Activated T-cell treated with anti-CD3 and anti-CD28 coated beads, Interleukin-2, amount 50 U/mL, for 1 hour (primary cell): ENCODE measurements at regions not wholly inside any gene's neighbourhood (a gene's known extent, or its start where the extent isn't known, plus 50 kb on each side); places are given as distances from the start of the nearest gene placed in this dataset.
A peak's percentile ranks its signal among the peaks of the same experiment; 100 is the strongest.

ENCODE experiments used
- DNase-seq: peaks from one replicate; pipeline ENCODE4 v3.0.0-alpha.2; 2020

DNA sequence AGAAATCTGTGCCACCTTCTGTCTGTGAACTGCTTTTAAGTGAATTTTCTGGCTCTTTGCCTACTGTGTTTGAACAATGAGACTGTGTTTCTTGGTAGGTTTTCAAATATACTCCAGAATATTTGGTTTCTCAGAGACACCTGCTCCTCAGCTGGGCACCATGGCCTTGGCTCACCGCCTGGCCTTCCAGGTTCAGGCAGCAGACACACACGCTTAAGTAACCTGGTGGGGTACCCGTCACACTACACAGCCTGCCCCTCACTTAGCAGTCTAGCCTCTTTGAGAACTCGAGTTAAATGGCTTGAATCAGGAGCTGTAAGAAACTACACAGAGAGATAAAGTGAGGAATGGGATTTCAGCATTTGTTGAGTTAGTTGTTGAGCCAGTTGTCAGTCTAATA, 530.5 kb downstream of the MTRR start:
- DNase-seq = no peak

DNA sequence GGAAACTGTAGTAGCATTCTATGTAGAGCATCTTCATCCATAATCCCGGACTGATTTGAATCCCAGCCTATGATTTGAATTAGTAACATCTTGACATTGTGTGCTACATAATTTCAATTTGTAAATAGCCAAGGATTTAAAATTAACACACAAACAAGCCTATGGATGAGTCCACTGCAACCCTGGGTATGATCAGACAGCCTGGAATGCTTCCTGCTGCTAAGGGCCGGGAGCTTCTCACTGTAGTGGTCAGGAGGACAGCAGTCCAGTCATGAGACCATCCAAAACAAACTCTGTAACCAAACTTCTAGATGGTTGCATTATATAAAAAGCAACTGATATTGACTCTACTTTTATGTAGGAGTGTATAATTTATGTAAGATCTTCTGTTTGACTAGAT, 539.3 kb downstream of the MTRR start:
- no peak for DNase-seq

DNA sequence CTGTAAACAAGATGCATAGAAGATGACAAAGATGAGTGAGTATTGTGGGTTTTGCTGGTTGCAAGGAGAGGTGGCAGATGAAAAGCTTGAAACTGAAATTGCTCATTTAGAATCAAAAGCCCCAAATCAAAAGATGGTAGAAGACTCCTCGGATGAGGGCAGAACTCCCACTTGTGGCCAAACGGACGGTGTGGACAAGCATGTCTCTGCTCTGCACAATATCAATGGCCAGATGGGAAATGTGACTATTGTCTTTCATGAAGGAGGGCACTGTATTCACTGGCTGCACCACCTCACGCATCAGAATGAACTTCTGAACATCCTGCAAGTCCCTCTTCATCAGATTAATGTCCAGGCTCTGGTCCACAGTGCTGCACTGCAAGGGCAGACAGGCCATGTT, 541.7 kb downstream of the MTRR start:
- no peak for DNase-seq

DNA sequence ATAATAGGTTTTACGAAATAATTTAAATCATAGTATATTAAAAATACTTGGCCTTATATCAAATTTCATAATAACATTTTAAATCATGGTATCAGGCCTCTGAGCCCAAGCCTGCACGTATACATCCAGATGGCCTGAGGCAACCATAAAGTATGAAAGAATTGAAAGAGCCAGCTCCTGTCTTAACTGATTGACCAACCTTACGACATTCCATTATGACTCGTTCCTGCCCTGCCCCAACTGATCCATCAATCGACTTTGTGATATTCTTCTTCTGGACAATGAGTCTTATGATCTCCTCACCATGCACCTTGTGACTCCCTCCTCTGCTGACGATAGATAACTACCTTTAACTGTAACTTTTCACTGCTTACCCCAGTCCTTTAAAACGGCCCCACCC, 545.0 kb downstream of the MTRR start:
- no peak for DNase-seq

DNA sequence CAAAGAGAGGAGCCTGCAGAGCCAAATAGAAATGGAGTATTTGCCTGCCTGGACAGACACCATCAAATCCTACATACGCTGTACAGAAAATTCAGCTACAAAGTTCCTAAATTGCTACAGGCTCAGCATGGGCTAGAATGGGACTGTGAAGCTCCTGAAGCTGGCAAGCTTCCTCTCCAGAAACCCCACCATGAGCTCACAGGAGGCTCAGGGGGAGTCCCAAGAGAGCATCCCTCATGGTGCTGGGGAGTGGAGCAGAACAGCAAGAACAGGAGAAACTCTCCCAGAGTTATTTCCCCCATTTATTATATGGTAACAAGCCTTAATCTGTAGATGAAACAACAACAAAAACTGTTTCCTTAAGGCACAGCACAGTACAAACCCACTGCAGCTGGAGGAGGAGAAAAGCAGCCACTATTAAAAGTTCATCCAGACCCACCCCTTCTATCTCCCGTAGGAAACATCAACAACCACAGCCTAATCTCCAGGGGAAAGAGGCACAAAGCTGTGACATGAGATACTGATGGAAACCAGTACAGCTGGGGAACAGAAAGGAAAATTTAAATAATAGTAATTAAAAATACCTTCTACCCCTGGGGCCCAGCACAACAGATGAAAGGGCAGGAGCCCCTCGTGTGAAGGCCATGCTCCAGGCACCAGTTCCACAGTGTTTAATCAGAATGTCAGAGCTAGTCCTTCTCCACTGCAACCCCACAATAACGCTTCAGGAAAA, 548.5 kb downstream of the MTRR start:
- no peak for DNase-seq

DNA sequence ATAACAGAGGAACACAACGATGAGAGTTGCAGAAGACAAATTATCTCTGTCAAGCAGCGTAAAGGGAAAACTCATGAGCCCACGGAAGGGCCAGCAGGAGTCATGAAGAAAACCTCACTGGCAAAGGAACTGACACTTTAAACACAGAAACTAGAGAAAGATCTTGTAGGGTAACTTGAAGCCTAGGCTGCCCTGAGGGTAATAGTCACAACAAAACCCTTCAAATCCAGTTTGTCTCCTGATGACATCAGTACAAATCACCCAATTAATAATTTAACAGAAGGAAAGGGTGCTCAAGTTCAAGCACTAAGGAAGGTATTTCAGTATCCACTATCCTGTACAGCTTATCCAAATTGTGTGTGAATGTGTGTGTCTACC, 549.1 kb downstream of the MTRR start:
- no peak for DNase-seq

DNA sequence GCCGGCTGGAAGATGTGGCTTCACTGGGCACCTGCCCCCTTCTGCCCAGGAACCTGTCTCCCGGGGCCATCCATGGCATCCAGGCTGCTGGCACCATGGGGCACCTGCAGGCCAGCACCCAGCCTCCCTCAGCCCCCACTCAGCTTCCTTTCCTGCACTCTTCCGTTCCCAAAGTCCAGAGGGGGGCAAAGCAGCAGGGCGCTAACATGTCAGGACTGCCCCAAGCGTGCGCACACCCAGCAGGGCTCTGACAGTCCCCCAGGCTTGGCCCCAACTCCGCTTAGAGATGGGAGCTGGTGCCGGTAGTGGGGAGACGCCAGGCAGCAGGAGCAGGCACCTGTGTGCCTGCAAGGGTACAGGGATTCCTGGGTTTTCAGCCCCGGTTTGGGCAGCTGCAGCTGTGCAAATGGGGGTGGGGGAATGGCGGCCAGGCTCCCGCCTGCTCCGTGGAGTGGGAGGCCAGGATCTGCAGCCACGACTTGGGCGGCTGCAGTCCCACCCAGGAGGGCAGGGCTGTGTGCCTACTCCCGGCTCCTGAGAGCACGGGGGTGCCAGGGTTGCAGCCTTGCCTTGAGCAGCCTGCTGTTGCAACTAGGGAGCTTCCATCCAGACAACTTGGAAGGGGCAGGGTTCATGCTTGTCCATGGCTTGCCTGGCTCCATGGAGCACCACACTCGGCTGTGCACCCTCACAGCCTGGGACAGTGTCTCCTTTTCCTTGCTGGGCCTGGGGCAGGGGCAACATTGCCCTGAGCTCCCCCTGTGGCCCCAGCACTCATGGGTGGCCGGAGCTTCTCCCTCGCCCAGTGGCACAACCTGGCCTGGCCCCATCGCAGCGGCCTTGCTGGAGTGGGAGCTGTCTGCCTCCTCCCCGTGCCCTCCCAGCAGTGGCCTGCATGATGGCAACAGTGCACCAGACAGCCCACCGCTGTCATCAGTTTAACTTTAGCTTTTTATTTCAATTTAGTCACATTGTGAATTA, 561.1 kb downstream of the MTRR start:
- no peak for DNase-seq

DNA sequence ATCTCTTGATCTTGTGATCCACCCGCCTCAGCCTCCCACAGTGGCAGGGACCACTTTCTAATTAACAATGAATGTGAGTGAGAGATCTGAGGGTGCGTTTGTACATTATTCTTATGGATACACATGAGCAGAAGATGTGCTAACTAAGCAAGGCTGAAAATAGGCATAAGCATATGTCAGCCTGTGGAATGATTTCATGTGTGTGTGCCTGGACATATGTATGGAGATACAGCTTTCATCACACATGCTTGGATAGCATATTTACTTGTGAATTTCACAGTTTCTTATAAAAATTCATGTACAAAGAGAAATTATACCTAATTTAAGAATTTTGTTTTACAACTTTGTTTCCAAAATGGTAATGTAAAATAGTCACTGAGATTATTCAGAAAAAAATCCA, 565.6 kb downstream of the MTRR start:
- DNase-seq = no peak

DNA sequence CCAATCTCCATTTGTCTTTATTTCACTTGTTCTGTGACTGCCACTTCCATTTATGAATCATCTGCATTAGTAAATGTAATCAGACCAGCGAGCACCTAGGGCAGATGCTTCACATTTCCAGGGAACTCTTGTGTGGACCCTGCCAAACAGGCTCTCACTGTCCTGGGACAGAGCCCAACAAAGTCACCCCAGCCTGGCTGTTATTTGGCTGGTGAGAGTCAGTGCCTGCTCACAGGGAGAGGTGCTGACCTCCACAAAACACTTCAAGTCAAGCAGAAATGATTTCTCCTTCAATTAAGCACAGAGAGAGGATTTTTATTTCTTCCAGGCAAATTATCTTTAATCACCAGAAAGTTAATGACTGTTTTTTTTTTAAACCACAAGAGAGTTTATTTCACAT, 568.0 kb downstream of the MTRR start:
- no peak for DNase-seq

DNA sequence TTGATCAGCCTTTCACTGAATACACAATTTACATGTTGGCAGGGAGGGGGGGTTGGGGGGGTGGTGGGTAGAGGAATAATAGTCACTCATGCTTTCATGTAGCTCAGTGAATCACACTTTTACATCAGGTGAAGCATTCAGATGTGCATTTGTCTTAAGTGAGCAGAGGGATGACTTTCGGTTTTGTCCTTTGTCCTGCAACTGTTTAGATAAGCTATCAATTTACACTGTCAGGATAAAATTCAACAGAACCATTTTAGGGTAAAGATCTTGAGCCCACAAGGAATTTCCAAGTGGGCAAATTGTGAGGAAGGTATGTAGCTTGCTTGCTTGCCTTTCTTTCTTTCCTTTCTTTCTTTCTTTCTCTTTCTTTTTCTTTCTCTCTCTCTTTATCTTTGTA, 576.2 kb downstream of the MTRR start:
- DNase-seq = no peak

DNA sequence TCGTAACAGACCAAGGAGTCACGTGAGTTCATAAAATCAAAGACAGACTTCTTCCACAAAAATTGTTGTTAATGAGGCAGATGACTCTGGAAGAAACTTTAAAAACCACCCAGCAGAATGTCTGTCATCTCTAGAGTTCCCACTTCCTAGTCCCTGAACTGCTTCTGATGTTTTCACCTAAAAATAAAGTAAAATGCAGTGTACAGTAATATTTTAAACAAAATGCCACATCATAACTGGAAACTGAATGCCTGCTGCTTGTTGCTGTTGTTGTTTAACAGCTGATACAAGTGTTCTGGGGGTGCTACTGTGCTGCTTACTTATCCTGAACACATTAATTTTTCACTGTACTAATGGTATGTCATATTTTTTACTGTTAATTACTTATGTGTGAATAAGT, 577.2 kb downstream of the MTRR start:
- DNase-seq = no peak

DNA sequence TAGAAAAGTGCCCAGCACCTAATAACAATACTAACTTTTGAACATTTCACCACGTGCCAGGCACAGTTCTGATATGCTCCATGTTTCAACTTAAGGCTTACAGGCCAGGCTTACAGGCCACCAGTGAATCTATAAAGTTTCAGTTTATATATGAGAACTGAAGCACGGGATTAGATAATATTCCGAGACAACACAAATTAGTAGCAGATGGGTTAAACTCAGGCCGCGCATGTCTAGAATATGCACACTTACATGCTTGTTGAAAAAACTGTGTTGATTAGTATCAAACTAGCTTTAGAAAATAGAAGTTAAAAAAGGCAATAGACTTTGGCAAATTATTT, 587.9 kb downstream of the MTRR start:
- no peak for DNase-seq

DNA sequence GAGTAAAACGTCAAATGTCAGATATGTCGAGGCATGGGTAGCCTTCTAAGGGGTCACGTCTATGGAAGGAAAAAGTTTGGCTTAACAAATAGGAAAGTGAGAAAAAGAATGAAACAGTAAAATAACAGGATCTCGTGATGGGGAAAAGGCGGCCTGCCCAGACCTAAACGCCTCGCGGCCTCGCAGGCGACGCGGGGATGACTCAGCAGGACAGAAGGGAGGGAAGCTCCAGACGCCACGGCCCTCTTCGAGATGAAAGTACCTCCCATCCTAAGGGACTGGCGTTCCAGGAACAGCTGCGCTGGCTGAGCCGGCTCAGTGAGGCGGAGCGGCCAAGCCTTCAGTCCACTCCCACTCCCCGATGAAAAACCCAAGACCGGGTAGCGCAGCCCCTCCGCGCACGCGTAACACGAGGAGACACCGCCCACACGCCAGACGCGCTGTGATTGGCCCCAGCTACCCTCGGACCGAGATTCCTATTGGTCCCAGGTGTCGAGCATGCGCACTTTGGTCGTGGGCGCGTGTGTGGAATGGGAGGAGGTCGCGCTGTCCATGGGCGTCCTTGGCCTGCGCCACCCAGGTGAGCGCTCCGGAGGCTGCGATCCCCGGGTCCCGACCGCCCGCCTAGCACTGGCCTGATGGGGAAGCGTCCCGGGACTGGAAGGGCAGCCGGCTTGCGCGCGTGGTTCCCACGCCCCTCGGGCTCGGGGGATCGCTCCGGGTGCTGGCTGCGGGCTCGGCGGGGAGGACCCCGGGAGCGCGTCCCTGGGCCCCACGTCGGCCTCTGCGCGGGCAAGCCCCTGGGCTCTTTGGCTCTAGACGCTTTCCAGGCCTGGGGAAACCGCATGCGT, 588.5 kb downstream of the MTRR start:
- DNase-seq = peak; percentile 79

DNA sequence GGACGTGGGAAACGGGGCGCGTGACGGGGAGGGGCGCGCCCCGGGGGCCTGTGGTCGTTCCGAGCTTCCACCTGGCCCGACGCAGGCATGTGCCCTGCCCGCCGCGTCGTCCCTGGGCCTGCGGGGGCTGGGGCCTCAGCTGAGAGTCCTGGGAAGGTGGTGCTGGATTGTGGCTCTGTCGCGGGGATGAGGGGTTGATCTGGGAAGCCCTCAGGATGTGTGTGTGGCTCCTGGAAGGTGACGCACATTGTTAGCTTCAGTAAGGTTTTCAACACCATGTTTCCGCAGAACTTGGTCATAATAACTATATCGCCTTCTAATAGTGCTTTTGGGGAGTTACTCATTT, 589.1 kb downstream of the MTRR start:
- DNase-seq = no peak

DNA sequence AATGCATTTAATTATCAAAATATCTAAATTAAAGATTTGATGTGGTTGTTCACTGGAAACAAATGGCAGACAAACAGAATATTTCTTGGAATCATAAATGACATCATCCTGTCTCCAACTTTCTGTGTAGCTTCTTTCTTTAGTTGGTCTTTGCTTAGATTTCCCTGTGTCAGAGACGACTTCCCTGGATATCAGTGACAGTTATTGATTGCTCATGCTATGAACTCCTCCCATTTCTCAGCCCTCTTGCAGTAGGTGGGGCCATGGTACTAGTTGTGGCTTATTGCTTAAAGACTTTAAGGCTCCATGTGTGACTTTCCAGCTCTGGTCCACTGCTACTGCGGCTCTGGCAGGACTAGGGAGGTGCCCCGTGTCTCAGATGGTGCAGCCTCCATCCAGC, 592.6 kb downstream of the MTRR start:
- no peak for DNase-seq

DNA sequence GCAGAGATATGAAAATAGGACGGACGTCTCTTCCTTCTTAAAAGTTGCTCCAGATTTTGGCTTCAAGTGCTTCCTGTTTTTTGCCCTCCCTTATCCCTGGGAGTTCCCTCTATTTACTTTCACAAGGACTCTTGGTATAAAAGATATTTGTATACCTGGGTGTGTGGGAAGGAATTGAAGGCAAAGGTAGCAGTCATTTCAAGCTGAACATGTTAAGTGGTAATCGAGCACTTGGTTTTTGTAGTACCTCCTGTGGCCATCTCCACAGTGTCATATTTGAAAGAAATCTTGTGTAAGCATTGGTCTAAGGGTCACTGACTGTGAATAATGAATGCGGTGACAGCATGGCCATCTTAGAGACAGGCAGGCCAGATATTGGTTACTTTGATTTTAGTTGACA, 593.6 kb downstream of the MTRR start:
- no peak for DNase-seq

DNA sequence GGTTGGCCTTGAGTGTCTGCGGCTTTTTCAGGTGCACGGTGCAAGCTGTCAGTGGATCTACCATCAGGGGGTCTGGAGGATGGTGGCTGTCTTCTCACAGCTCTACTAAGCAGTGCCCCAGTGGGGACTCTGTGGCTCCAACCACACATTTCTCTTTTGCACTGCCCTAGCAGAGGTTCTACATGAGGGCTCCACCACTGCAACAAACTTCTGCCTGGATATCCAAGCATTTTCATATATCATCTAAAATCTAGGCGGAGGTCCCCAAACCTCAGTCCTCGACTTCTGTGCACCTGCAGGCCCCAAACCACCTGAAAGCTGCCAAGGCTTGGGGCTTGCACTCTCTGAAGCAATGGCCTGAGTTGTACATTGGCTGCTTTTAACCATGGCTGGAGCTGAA, 601.5 kb downstream of the MTRR start:
- DNase-seq = no peak

DNA sequence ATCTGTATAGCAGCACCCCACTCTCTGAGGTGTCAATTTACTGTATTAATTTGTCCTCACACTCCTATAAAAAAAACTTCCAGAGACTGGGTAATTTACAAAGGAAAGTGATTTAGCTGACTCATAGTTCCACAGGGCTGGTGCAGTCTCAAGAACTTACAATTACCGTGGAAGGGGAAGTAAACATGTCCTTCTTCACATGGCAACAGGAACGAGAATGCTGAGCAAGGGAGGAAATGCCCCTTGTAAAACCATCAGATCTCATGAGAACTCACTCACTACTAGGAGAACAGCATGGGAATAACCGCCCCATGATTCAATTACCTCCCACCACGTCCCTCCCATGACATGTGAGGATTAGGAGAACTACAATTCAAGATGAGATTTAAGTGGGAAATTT, 602.6 kb downstream of the MTRR start:
- DNase-seq = no peak

DNA sequence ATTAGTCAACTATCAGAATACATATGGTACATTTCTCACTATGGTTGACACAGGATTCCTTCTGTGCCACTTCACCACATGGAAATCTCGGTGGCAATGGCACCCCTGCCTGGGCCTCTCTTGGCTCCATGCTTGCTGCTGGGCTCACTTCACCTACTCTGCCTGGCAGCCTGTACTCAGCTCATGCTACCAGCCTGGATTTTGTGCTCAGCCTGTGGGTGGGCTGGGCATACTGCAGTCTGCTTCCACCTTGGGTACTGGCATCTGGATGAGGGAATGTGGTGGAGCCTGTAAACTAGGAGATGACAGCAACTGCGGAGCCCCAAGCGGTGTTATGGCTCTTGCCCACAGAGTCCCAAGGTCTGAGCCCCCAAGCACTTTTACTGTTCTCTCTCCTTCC, 604.1 kb downstream of the MTRR start:
- no peak for DNase-seq

DNA sequence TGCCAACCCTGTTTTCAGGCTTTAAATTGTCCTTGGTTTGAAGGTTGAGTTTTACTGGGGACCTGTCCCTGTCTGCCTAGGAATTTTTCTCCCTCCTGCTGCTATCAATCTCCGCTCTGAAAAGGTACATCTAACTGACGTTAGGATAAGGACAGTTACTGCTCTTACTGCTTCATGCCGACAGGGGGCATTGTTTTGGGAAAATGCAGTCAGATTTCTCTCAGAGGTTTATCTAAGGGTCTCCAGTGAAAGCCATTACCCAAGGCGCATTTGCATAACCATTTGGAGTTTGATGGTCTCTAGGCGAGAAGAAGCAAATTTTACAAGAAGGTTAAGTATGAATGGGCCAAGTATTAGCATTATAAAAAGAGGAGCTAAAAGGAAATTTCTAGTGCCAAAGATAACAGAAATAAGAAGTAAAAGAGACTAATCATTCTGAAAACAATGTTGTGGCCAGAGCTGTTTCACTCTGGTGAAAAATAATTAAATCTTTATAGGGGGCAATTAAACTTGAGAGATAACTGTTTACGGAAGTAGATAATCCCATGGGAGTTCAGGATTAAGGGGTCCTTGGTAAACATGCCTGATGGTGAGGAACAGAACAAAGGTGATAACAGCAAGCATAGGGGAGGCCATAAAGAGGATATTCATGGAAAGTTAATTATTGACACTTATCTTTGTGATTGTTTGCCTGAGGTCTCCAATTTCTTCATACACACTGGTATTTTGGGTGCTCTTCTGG, 605.0 kb downstream of the MTRR start:
- DNase-seq = no peak

DNA sequence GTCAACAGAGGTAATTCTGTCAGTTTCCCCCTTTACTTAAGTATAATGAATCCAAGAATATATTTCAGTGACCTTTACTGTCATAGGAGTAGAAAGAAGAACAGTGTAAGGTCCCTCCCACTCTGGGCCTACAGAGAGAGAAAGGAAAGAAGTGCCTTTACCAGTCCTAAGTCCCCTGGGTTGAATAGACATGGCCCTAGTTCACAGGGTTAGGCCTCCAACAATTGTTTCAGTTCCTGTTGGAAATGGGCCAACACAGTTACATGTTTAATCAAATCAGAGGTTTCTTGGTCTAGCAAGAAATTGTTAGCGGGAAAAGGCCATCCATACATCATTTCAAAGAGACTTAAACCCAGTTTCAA, 605.6 kb downstream of the MTRR start:
- no peak for DNase-seq

DNA sequence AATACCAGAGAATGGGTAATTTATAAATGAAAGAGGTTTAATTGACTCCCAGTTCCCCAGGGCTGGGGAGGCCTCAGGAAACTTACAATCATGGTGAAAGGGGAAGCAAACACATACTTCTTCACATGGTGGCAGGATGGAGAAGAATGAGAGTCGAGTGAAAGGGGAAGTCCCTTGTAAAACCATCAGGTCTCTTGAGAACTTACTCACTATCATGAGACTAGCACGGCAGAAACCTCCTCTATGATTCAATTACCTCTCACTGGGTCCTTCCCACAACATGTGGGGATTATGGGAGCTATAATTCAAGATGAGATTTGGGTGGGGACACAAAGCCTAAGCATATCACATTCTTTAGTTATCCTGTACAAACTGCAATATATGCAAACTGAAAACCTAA, 609.4 kb downstream of the MTRR start:
- no peak for DNase-seq

DNA sequence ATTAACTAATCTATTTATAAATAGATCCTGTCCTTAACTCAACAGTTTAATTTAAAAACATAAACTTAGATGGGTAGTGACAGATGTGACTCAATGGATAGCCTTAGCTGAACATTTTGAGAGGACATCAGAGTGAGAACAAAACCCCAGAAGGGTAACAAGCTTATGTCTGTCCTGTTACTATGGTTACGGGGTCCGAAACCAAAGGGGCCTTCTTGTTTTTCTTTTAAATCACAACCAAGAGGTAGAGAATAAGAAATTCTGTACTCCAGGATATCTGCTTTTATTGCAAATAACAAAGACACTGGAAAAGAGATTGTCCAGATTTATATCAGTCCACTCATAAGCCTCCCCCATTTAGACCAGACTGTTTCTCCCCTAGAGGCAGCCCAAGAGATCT, 612.1 kb downstream of the MTRR start:
- no peak for DNase-seq
